ENCODE measurements at regions not wholly inside any gene's neighbourhood (a gene's known extent, or its start where the extent isn't known, plus 50 kb on each side); places are given as distances from the start of the nearest gene placed in this dataset.

DNA sequence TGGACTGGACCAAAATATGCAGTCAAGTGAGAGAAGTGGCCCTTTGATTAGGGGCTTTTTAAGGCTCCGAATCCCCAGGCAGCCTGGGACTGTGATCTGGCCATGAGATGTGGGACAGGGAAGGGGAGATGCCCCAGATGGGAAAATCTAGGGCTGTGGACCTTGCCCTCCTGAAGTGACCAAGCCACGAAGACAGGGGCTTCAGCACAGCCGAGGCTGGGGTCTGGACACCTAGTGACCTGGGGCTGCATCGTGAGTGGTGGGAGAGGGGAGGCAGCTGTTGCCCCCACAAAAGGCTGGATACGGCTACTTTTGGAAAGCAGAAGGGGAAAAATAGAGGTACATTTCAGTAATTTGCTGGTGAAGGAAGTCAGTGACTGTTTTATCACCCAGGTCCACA, 139.5 kb upstream of the SLC24A3 start:
- no peak overlapping the region for H3K9ac ChIP-seq (ENCODE audit: low read depth in 1 of 2, low read length in 2 of 2)
- no peak overlapping the region for H3K27ac ChIP-seq (ENCODE audit: low read depth in 2 of 2, low read length in 2 of 2)
- no peak overlapping the region for H3K4me3 ChIP-seq (ENCODE audit: low read length in 2 of 2)
- no peaks in the 10 kb centered on the region for H3K36me3 ChIP-seq (ENCODE audit: control insufficient read depth in 2 of 2, insufficient read depth in 2 of 2, low read length in 2 of 2)
- no peaks in the 10 kb centered on the region for H3K27me3 ChIP-seq (ENCODE audit: control insufficient read depth in 2 of 2, insufficient read depth in 2 of 2, low read length in 2 of 2)
- H3K9me3 ChIP-seq (ENCODE audit: control insufficient read depth in 2 of 2, low read length in 2 of 2) = no peaks in the 10 kb centered on the region
- H3K4me1 ChIP-seq (ENCODE audit: control insufficient read depth in 2 of 2, insufficient read depth in 2 of 2, low read length in 2 of 2) = no peaks in the 10 kb centered on the region

DNA sequence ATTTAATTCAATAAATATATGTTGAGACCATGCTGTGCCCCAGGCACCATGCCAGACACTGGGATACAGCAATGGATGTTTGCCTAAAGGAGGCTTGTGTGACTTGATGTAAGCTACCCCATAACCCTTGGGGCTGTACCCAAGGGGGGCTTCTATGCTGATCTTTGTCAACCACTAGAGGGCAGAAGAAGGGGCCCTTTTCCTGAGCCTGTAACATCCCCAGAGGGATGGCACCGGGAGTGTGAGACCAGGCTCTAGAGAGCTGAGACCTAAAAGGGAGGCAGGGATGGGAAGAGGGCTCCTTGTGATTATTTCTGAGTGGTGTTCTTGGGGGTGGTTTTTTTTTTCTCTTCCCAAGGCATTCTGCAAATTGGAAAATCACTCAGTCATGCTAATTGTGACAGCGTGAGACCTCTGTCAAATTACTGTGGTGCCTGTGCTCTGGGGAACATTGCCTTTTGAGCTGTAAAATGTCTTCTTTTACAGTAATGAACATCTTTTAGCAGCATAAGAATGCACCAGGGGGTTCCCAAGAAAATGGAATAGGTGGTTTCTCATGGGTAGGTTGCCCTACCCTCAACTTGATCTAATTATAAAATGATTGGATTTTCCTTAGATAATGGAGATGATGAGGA, 138.7 kb upstream of the SLC24A3 start:
- Histone ChIP-seq H3K9ac (ENCODE audit: low read depth in 1 of 2, low read length in 2 of 2) (no peak overlapping the region), H3K36me3 (ENCODE audit: control insufficient read depth in 2 of 2, insufficient read depth in 2 of 2, low read length in 2 of 2) (no peaks in the 10 kb centered on the region), H3K27me3 (ENCODE audit: control insufficient read depth in 2 of 2, insufficient read depth in 2 of 2, low read length in 2 of 2) (no peaks in the 10 kb centered on the region), H3K9me3 (ENCODE audit: control insufficient read depth in 2 of 2, low read length in 2 of 2) (no peaks in the 10 kb centered on the region), H3K4me1 (ENCODE audit: control insufficient read depth in 2 of 2, insufficient read depth in 2 of 2, low read length in 2 of 2) (no peaks in the 10 kb centered on the region), H3K27ac (ENCODE audit: low read depth in 2 of 2, low read length in 2 of 2) (no peak overlapping the region), H3K4me3 (ENCODE audit: low read length in 2 of 2) (no peak overlapping the region)

DNA sequence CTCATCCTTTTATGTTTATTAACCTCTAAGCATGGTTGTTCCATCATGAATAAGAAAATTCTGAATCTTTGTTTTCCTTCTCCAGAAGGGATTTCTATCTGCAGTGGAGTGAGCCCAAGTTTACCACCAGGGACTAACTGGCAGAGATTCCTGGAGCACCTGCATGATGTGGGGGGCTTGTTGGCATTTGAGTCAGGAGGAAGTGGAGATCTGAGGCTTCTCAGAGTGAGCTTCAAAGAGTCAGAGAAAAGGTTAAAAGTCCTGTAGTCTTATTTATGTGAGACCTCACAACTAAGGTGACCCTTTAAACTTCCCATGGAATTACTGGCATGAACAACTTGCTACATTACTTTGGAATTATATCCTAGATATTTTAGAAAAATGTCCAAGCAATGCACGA, 138.1 kb upstream of the SLC24A3 start:
- no peaks in the 10 kb centered on the region for H3K4me1 ChIP-seq (ENCODE audit: control insufficient read depth in 2 of 2, insufficient read depth in 2 of 2, low read length in 2 of 2)

DNA sequence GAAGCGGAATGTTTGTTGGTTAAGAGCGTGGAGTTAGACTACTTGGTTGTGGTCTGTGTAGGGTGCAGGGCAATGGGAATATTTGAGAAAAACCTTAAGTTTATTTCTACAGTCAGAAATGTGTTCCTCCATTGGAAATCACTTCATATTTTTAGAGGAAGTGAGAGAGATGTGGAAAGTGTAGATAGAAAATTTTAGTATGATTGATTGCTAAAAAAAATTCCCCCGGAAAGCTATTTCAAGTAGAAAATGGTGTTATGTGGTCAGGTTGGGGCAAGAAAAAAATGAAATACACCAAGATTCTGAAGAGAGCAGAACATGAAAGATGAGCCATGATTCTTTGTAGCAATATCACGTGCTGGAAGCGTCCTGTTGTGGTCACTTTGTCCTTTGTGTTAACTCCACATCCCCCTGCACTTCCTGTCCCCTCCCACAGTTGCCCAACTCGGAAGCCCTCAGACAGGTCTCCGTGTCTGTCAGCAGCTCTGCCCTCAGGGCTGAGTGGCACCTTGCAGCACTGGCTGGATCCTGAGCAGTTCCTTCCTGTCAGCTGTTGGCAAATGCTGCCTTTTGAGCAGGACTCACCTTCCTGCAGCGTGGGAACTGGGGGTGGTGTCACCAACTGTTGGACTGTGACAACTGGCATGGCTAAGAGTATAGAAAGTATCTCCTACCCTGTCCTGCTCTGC, 137.5 kb upstream of the SLC24A3 start:
- no peak overlapping the region for H3K9ac ChIP-seq (ENCODE audit: low read depth in 1 of 2, low read length in 2 of 2)
- H3K4me3 ChIP-seq (ENCODE audit: low read length in 2 of 2) = no peak overlapping the region
- no peaks in the 10 kb centered on the region for H3K36me3 ChIP-seq (ENCODE audit: control insufficient read depth in 2 of 2, insufficient read depth in 2 of 2, low read length in 2 of 2)
- H3K27ac ChIP-seq (ENCODE audit: low read depth in 2 of 2, low read length in 2 of 2) = no peak overlapping the region
- no peaks in the 10 kb centered on the region for H3K4me1 ChIP-seq (ENCODE audit: control insufficient read depth in 2 of 2, insufficient read depth in 2 of 2, low read length in 2 of 2)
- no peaks in the 10 kb centered on the region for H3K9me3 ChIP-seq (ENCODE audit: control insufficient read depth in 2 of 2, low read length in 2 of 2)
- H3K27me3 ChIP-seq (ENCODE audit: control insufficient read depth in 2 of 2, insufficient read depth in 2 of 2, low read length in 2 of 2) = no peaks in the 10 kb centered on the region

More for the DNA sequence above, 138.1 kb upstream of the SLC24A3 start:
- H3K9me3 ChIP-seq (ENCODE audit: control insufficient read depth in 2 of 2, low read length in 2 of 2) = no peaks in the 10 kb centered on the region
- H3K4me3 ChIP-seq (ENCODE audit: low read length in 2 of 2) = no peak overlapping the region
- H3K9ac ChIP-seq (ENCODE audit: low read depth in 1 of 2, low read length in 2 of 2) = no peak overlapping the region
- H3K27me3 ChIP-seq (ENCODE audit: control insufficient read depth in 2 of 2, insufficient read depth in 2 of 2, low read length in 2 of 2) = no peaks in the 10 kb centered on the region
- no peak overlapping the region for H3K27ac ChIP-seq (ENCODE audit: low read depth in 2 of 2, low read length in 2 of 2)
- no peaks in the 10 kb centered on the region for H3K36me3 ChIP-seq (ENCODE audit: control insufficient read depth in 2 of 2, insufficient read depth in 2 of 2, low read length in 2 of 2)

DNA sequence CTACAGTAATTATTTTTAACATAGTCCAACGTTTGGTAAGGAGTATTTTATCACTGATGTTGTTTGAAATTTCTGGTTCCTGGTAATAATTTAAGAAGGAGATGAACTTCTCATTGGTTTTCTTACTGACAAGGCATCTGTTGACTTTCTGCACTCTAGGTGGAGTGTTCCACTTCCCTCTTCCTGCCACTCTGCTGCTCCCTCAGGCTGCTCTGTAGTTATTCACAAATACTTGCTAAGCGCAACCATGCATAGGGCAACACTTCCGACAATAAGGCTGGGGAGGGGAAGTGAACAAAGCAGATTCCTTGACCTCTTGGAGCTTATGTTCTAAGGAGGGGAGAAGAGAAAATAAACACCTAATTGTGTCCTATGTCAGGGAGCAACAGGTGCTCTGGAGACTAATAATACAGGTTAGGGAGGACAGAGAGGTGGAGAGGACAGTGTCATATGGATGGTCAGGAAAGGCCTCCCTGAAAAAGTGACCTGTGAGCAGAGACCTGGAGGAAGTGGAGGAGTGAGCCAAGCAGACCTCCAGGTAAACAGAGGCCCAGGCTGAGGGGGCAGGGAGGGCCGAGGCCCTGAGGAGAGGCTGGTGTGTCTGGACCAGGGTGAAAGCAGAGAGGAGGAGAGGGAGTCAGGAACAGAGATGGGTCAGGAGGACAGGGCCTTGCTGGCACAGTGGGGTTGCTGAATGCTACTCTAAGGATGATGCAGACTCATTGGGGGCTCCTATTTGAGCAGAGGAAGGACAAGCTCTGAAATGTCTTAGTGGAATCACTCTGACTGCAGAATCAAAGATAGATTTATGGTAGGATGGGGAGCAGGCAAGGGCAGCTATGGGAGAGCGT, 134.8 kb upstream of the SLC24A3 start:
- Histone ChIP-seq H3K36me3 (ENCODE audit: control insufficient read depth in 2 of 2, insufficient read depth in 2 of 2, low read length in 2 of 2) (no peaks in the 10 kb centered on the region), H3K27ac (ENCODE audit: low read depth in 2 of 2, low read length in 2 of 2) (no peak overlapping the region), H3K4me3 (ENCODE audit: low read length in 2 of 2) (no peak overlapping the region), H3K4me1 (ENCODE audit: control insufficient read depth in 2 of 2, insufficient read depth in 2 of 2, low read length in 2 of 2) (no peaks in the 10 kb centered on the region), H3K27me3 (ENCODE audit: control insufficient read depth in 2 of 2, insufficient read depth in 2 of 2, low read length in 2 of 2) (no peaks in the 10 kb centered on the region), H3K9me3 (ENCODE audit: control insufficient read depth in 2 of 2, low read length in 2 of 2) (no peaks in the 10 kb centered on the region), H3K9ac (ENCODE audit: low read depth in 1 of 2, low read length in 2 of 2) (no peak overlapping the region)

DNA sequence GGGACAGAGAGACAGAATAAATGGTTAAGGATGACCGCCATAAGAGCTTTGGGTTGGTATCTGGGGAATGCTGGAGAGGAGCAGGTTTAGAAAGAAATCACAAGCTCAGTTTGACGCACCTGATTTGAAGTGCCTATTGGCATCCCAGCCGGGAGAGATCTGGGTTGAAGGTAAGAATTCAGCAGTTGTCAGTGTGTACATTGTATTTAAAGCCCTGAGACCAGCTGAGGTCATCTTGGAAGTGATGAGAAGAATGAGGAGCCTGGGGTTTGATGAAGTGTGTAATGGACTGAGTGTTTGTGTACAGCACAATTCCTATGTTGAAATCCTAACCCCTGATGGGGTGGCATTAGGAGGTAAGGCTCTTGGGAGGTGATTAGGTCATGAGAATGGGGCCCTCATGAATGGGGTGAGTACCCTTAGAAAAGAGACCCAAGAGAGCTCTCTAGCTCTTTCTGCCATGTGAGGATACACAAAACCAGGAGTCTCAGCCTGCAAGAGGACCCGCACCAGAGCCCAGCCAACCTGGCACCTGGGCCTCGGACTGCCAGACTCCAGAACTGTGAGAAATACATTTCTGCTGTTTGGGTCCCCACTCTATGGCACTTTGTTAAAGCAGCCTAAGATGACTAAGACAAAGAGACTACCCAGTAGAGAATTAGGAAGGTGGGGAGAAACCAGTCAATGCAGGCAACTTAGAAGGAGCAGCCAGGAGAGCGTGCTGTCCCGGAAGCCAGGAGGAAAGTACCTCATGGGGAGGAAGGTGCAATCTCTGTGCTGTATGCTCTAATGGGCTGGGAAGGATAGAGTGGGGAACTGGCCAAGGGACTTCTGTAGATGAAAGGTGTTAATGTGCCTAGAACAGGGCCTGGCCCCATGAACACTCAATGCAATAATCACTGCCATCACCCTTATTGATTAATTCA, 133.7 kb upstream of the SLC24A3 start:
- Histone ChIP-seq H3K27ac (ENCODE audit: low read depth in 2 of 2, low read length in 2 of 2) (no peak overlapping the region), H3K9me3 (ENCODE audit: control insufficient read depth in 2 of 2, low read length in 2 of 2) (no peaks in the 10 kb centered on the region), H3K4me1 (ENCODE audit: control insufficient read depth in 2 of 2, insufficient read depth in 2 of 2, low read length in 2 of 2) (no peaks in the 10 kb centered on the region), H3K9ac (ENCODE audit: low read depth in 1 of 2, low read length in 2 of 2) (no peak overlapping the region), H3K27me3 (ENCODE audit: control insufficient read depth in 2 of 2, insufficient read depth in 2 of 2, low read length in 2 of 2) (no peaks in the 10 kb centered on the region), H3K36me3 (ENCODE audit: control insufficient read depth in 2 of 2, insufficient read depth in 2 of 2, low read length in 2 of 2) (no peaks in the 10 kb centered on the region), H3K4me3 (ENCODE audit: low read length in 2 of 2) (no peak overlapping the region)

DNA sequence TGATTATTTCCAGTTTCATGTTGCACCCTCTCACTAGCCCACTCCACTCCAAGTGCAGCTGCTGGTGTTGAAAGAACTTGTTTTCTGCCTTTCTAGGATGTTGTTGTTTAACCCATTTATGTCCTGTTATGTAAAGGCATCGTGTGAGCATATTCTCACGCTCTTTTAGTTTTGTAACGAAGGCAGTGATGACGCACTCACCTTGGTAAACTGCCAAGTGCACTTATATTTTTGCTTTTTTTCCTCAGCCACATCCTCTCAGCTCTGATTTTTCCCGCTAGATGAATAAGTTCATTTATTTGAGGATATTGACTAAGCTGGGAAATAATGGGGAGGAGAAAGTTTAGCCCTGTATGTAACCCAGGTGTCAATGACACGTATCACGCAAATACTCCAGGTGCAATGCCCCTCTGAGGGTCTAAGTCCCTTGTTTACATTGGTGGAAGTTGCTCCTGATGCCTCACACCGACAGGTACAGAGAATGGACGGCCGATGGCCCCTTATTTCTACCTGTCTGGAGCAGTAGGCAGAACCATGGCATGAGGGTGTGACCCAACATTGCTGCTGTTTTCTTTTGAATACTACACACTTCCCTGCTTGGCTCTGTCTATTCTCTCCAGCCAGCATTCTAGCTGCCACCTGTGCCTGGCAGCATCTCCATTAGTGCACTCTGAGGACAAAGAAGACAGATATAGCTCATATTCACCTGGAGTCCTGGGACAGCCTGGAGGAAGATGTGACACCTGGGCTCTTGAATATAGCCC, 132.7 kb upstream of the SLC24A3 start:
- Histone ChIP-seq H3K9me3 (ENCODE audit: control insufficient read depth in 2 of 2, low read length in 2 of 2) (no peaks in the 10 kb centered on the region), H3K4me3 (ENCODE audit: low read length in 2 of 2) (no peak overlapping the region), H3K27ac (ENCODE audit: low read depth in 2 of 2, low read length in 2 of 2) (no peak overlapping the region), H3K9ac (ENCODE audit: low read depth in 1 of 2, low read length in 2 of 2) (no peak overlapping the region), H3K4me1 (ENCODE audit: control insufficient read depth in 2 of 2, insufficient read depth in 2 of 2, low read length in 2 of 2) (no peaks in the 10 kb centered on the region), H3K27me3 (ENCODE audit: control insufficient read depth in 2 of 2, insufficient read depth in 2 of 2, low read length in 2 of 2) (no peaks in the 10 kb centered on the region), H3K36me3 (ENCODE audit: control insufficient read depth in 2 of 2, insufficient read depth in 2 of 2, low read length in 2 of 2) (no peaks in the 10 kb centered on the region)

DNA sequence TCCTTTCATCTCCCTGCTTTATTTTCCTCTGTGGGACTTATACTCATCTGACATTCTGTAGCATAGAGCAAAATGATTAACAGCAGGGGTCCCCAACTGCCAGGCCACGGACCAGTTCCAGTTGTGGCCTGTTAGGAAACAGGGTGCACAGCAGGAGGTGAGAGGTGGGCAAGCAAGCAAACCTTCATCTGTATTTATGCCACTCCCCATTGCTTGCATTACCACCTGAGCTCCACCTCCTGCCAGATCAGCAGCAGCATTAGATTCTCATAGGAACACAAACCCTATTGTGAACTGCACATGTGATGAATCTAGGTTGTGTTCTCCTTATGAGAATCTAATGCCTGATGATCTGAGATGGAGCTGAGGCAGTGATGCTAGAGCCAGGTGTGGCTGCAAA, 130.5 kb upstream of the SLC24A3 start:
- H3K9ac ChIP-seq (ENCODE audit: low read depth in 1 of 2, low read length in 2 of 2) = no peak overlapping the region
- no peaks in the 10 kb centered on the region for H3K9me3 ChIP-seq (ENCODE audit: control insufficient read depth in 2 of 2, low read length in 2 of 2)
- no peak overlapping the region for H3K4me3 ChIP-seq (ENCODE audit: low read length in 2 of 2)
- no peaks in the 10 kb centered on the region for H3K27me3 ChIP-seq (ENCODE audit: control insufficient read depth in 2 of 2, insufficient read depth in 2 of 2, low read length in 2 of 2)
- H3K36me3 ChIP-seq (ENCODE audit: control insufficient read depth in 2 of 2, insufficient read depth in 2 of 2, low read length in 2 of 2) = no peaks in the 10 kb centered on the region
- no peak overlapping the region for H3K27ac ChIP-seq (ENCODE audit: low read depth in 2 of 2, low read length in 2 of 2)
- H3K4me1 ChIP-seq (ENCODE audit: control insufficient read depth in 2 of 2, insufficient read depth in 2 of 2, low read length in 2 of 2) = no peaks in the 10 kb centered on the region

DNA sequence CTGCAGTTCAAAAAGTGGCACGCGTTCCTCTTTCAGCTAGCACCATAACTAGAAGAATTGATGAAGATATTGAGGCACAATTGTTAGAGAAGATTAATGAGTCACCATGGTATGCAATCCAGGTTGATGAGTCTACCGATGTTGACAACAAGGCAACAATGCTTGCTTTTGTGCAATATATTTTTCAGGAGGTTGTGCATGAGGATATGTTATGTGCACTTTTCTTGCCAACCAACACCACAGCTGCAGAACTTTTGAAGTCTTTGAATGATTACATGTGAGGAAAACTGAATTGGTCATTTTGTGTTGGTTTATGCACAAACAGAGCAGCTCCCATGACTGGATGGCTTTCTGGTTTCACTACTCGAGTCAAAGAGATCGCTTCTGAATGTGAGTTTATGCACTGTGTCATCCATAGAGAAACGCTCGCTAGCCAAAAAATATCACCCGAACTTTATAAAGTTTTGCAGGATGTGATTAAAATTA, 129.3 kb upstream of the SLC24A3 start:
- no peaks in the 10 kb centered on the region for H3K4me1 ChIP-seq (ENCODE audit: control insufficient read depth in 2 of 2, insufficient read depth in 2 of 2, low read length in 2 of 2)
- no peak overlapping the region for H3K9ac ChIP-seq (ENCODE audit: low read depth in 1 of 2, low read length in 2 of 2)
- no peaks in the 10 kb centered on the region for H3K9me3 ChIP-seq (ENCODE audit: control insufficient read depth in 2 of 2, low read length in 2 of 2)
- H3K27ac ChIP-seq (ENCODE audit: low read depth in 2 of 2, low read length in 2 of 2) = no peak overlapping the region
- H3K36me3 ChIP-seq (ENCODE audit: control insufficient read depth in 2 of 2, insufficient read depth in 2 of 2, low read length in 2 of 2) = no peaks in the 10 kb centered on the region
- no peak overlapping the region for H3K4me3 ChIP-seq (ENCODE audit: low read length in 2 of 2)
- no peaks in the 10 kb centered on the region for H3K27me3 ChIP-seq (ENCODE audit: control insufficient read depth in 2 of 2, insufficient read depth in 2 of 2, low read length in 2 of 2)

Measured in mucosa of rectum (tissue), 2 donors.